ENCODE measurements at regions not wholly inside any gene's neighbourhood (a gene's known extent, or its start where the extent isn't known, plus 50 kb on each side); places are given as distances from the start of the nearest gene placed in this dataset.

- TF ChIP-seq ZNF239 (tag by site-specific recombination; IDR thresholded peaks at IDR 0.05) = no peak
- no peak for TF ChIP-seq ZNF184 (tag by site-specific recombination; IDR thresholded peaks at IDR 0.05)
These were observed 79.4 kb upstream of the ABCC4 start for GRCh38 chr13:95380468-95381211.
